WTC11 (cell line): ENCODE measurements at regions not wholly inside any gene's neighbourhood (a gene's known extent, or its start where the extent isn't known, plus 50 kb on each side); places are given as distances from the start of the nearest gene placed in this dataset.

Experiments used
- ATAC-seq: fragments of 200-7000 bp; cut with Tn5 transposase; 2 replicates; pipeline ENCODE4 v1.10.0; 2021; ENCODE audit warnings: mild to moderate bottlenecking, moderate library complexity
- CTCF ChIA-PET: fragments of 300-600 bp; sonication (Branson Sonifier 250); formaldehyde crosslinking; loops from one replicate; lab custom pipeline; 2021; ENCODE audit warnings: antibody characterized with exemption; lab: Charles Lee
- POLR2A ChIA-PET: fragments of 350-600 bp; sonication (Branson Sonifier 250); formaldehyde crosslinking; loops from one replicate; lab custom pipeline; 2021; ENCODE audit warnings: antibody characterized with exemption; lab: Charles Lee
- DNase-seq: peaks from one replicate; pipeline ENCODE4 v3.0.0; 2021; ENCODE audit warnings: low spot score
- H3K27ac Mint-ChIP-seq: 2 replicates; pipeline ENCODE4 v1.8.0; 2021; ENCODE audit warnings: mixed read lengths
- H3K27me3 Mint-ChIP-seq: 2 replicates; pipeline ENCODE4 v1.8.0; 2021; ENCODE audit warnings: low read depth, mild to moderate bottlenecking, moderate library complexity, mixed read lengths
- H3K36me3 Mint-ChIP-seq: 2 replicates; pipeline ENCODE4 v1.8.0; 2021; ENCODE audit warnings: mixed read lengths
- H3K4me1 Mint-ChIP-seq: 2 replicates; pipeline ENCODE4 v1.8.0; 2022; ENCODE audit warnings: mixed read lengths
- H3K4me3 Mint-ChIP-seq: 2 replicates; pipeline ENCODE4 v1.8.0; 2021; ENCODE audit warnings: mild to moderate bottlenecking, moderate library complexity, mixed read lengths
- H3K9me3 Mint-ChIP-seq: 2 replicates; pipeline ENCODE4 v1.8.0; 2021; ENCODE audit warnings: mixed read lengths
- AR ChIP-seq: fragments of 250-450 bp; sonication (Bioruptor Pico); IDR thresholded peaks from 2 replicates; pipeline ENCODE4 v1.9.0; 2021; ENCODE audit warnings: mild to moderate bottlenecking
- E2F5 ChIP-seq: sonication (generic); formaldehyde crosslinking; IDR thresholded peaks from 2 replicates; pipeline ENCODE4 v1.8.1; 2022; ENCODE audit warnings: mild to moderate bottlenecking, moderate library complexity, missing genetic modification reagents
- ESRRA ChIP-seq: sonication (generic); formaldehyde crosslinking; IDR thresholded peaks from 2 replicates; pipeline ENCODE4 v1.8.1; 2022; ENCODE audit warnings: mild to moderate bottlenecking, missing genetic modification reagents, borderline replicate concordance
- HMGXB4 ChIP-seq: sonication (generic); formaldehyde crosslinking; IDR thresholded peaks from 2 replicates; pipeline ENCODE4 v1.8.1; 2023; ENCODE audit warnings: mild to moderate bottlenecking, moderate library complexity, missing genetic modification reagents
- JAZF1 ChIP-seq: fragments of 250-450 bp; sonication (Bioruptor Pico); IDR thresholded peaks from 2 replicates; pipeline ENCODE4 v1.9.0; 2021; ENCODE audit warnings: moderate library complexity, mild to moderate bottlenecking, inconsistent platforms
- NFATC4 ChIP-seq: fragments of 250-450 bp; sonication (Bioruptor Pico); IDR thresholded peaks from 2 replicates; pipeline ENCODE4 v1.9.0; 2021; ENCODE audit warnings: mild to moderate bottlenecking
- NR2C2 ChIP-seq: sonication (generic); formaldehyde crosslinking; IDR thresholded peaks from 2 replicates; pipeline ENCODE4 v1.8.0; 2022; ENCODE audit warnings: mild to moderate bottlenecking, missing genetic modification reagents
- OVOL2 ChIP-seq: fragments of 250-450 bp; sonication (Bioruptor Pico); IDR thresholded peaks from 2 replicates; pipeline ENCODE4 v1.9.0; 2021; ENCODE audit warnings: mild to moderate bottlenecking, borderline replicate concordance
- RELA ChIP-seq: sonication (generic); formaldehyde crosslinking; IDR thresholded peaks from 2 replicates; pipeline ENCODE4 v1.8.1; 2022; ENCODE audit warnings: missing genetic modification reagents, mild to moderate bottlenecking, borderline replicate concordance
- SOX15 ChIP-seq: fragments of 250-450 bp; sonication (Bioruptor Pico); IDR thresholded peaks from 2 replicates; pipeline ENCODE4 v1.9.0; 2021; ENCODE audit warnings: mild to moderate bottlenecking
- ZNF121 ChIP-seq: sonication (generic); formaldehyde crosslinking; IDR thresholded peaks from 2 replicates; pipeline ENCODE4 v1.8.0; 2023; ENCODE audit warnings: missing genetic modification reagents
- ZNF219 ChIP-seq: sonication (generic); formaldehyde crosslinking; IDR thresholded peaks from 2 replicates; pipeline ENCODE4 v1.8.0; 2023; ENCODE audit warnings: missing genetic modification reagents, mild to moderate bottlenecking, borderline replicate concordance
- ZNF232 ChIP-seq: sonication (generic); formaldehyde crosslinking; IDR thresholded peaks from 2 replicates; pipeline ENCODE4 v1.8.0; 2022; ENCODE audit warnings: mild to moderate bottlenecking, missing genetic modification reagents
- ZNF425 ChIP-seq: fragments of 250-450 bp; sonication (Bioruptor Pico); conservative IDR thresholded peaks from 2 replicates; pipeline ENCODE4 v1.9.0; 2021; ENCODE audit warnings: mild to moderate bottlenecking
- ZNF671 ChIP-seq: fragments of 250-450 bp; sonication (Bioruptor Pico); IDR thresholded peaks from 2 replicates; pipeline ENCODE4 v1.8.0; 2021; ENCODE audit warnings: mild to moderate bottlenecking
- TF ChIP-seq, protein P1 (sequence below): sonication (generic); formaldehyde crosslinking; IDR thresholded peaks from 2 replicates; pipeline ENCODE4 v1.8.1; 2023; ENCODE audit warnings: mild to moderate bottlenecking, missing genetic modification reagents
- TF ChIP-seq, protein P2 (sequence below): sonication (generic); formaldehyde crosslinking; IDR thresholded peaks from 2 replicates; pipeline ENCODE4 v1.8.1; 2023; ENCODE audit warnings: mild to moderate bottlenecking, missing genetic modification reagents
- TF ChIP-seq, protein P3 (sequence below): sonication (generic); formaldehyde crosslinking; conservative IDR thresholded peaks from 2 replicates; pipeline ENCODE4 v1.8.1; 2022; ENCODE audit warnings: mild to moderate bottlenecking, missing genetic modification reagents
- TF ChIP-seq, protein P4 (sequence below): sonication (generic); formaldehyde crosslinking; IDR thresholded peaks from 2 replicates; pipeline ENCODE4 v1.8.0; 2022; ENCODE audit warnings: mild to moderate bottlenecking, missing genetic modification reagents

DNA sequence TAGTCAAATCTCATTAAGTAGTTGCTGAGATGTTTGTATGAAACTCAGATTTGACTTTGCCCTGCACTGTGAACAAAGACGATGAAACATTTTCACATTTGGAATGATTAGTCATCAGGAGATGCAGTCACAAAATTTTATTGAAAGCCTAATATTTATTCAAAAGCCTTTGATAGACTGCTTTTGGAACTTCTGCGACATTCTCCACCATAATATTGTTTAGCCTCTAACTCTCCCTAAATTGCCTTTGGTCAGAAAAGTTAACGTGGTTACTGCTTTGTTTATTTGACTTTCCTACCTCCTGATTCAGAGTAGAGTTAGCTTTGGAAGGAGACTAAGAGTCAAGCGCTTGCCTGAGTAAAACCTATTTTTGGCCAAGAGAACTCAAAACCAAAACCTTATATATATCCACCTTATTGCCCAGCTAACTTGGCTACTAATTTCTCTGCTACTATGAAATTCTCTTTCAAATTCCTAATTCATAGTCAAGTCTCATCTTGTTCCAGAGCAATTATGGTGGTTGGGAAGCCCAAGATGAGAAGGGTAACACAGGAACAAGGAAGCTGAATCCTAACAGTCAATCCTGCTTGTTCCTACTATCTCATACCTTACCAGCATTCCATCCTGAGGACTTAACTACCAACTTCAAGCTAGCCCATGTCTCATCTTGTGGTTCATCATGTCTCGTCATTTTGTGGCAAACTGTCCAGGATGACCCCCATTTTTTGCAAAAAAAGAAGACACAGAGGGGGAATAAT lies 429.6 kb downstream of the USP25 start:
- no peak for TF ChIP-seq SOX15 (CRISPR knock-in tag)
- TF ChIP-seq ZNF425 (CRISPR knock-in tag), result no peak
- no peak for TF ChIP-seq E2F5 (CRISPR knock-in tag)
- TF ChIP-seq HMGXB4, result no peak
- TF ChIP-seq, protein P1, sequence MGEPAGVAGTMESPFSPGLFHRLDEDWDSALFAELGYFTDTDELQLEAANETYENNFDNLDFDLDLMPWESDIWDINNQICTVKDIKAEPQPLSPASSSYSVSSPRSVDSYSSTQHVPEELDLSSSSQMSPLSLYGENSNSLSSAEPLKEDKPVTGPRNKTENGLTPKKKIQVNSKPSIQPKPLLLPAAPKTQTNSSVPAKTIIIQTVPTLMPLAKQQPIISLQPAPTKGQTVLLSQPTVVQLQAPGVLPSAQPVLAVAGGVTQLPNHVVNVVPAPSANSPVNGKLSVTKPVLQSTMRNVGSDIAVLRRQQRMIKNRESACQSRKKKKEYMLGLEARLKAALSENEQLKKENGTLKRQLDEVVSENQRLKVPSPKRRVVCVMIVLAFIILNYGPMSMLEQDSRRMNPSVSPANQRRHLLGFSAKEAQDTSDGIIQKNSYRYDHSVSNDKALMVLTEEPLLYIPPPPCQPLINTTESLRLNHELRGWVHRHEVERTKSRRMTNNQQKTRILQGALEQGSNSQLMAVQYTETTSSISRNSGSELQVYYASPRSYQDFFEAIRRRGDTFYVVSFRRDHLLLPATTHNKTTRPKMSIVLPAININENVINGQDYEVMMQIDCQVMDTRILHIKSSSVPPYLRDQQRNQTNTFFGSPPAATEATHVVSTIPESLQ (CRISPR knock-in tag), result no peak
- TF ChIP-seq, protein P2, sequence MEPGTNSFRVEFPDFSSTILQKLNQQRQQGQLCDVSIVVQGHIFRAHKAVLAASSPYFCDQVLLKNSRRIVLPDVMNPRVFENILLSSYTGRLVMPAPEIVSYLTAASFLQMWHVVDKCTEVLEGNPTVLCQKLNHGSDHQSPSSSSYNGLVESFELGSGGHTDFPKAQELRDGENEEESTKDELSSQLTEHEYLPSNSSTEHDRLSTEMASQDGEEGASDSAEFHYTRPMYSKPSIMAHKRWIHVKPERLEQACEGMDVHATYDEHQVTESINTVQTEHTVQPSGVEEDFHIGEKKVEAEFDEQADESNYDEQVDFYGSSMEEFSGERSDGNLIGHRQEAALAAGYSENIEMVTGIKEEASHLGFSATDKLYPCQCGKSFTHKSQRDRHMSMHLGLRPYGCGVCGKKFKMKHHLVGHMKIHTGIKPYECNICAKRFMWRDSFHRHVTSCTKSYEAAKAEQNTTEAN (CRISPR knock-in tag), result no peak
- TF ChIP-seq OVOL2 (CRISPR knock-in tag), result no peak
- DNase-seq (no peak), ATAC-seq (no peak)
- no peak overlapping the region for H3K4me3 Mint-ChIP-seq
- CTCF ChIA-PET, result no interaction called here
- H3K27ac Mint-ChIP-seq, result no peak overlapping the region
- no peaks in the 10 kb centered on the region for H3K9me3 Mint-ChIP-seq
- H3K4me1 Mint-ChIP-seq, result peaks cover 26% of the 10 kb centered on the region
- H3K27me3 Mint-ChIP-seq, result no peaks in the 10 kb centered on the region
- H3K36me3 Mint-ChIP-seq, result no peaks in the 10 kb centered on the region
- POLR2A ChIA-PET, result no interaction called here

DNA sequence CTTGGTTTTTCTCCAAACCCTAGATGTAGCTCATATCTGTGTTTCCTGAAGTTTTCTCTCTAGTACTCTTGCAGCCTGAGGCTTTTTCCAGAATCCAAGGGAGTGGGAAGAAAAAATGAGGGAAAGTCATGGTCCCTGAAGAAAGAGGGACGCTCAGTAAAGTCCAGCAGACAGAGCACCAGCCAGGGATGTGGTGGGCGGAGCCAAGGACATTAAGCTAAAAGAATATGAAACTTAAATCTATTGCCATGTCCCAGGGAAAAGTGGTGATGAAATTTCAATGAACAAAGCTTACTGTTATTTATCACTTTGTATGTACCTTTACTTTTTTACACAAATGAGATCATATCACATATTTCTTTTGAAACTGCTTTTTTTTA lies 430.2 kb downstream of the USP25 start:
- ATAC-seq (no peak), DNase-seq (no peak)
- no peak overlapping the region for H3K27ac Mint-ChIP-seq
- peaks cover 21% of the 10 kb centered on the region for H3K4me1 Mint-ChIP-seq
- H3K4me3 Mint-ChIP-seq, result no peak overlapping the region
- no peaks in the 10 kb centered on the region for H3K9me3 Mint-ChIP-seq
- POLR2A ChIA-PET, result no interaction called here
- no peaks in the 10 kb centered on the region for H3K27me3 Mint-ChIP-seq
- no peaks in the 10 kb centered on the region for H3K36me3 Mint-ChIP-seq
- CTCF ChIA-PET, result no interaction called here
- TF ChIP-seq ZNF219 (CRISPR knock-in tag) (no peak), ESRRA (CRISPR knock-in tag) (no peak), NR2C2 (CRISPR knock-in tag) (no peak), NFATC4 (CRISPR knock-in tag) (no peak), ZNF232 (no peak), ZNF671 (CRISPR knock-in tag) (no peak), RELA (CRISPR knock-in tag) (no peak), AR (CRISPR knock-in tag) (no peak), JAZF1 (CRISPR knock-in tag) (no peak), ZNF121 (no peak)
- TF ChIP-seq, protein P3, sequence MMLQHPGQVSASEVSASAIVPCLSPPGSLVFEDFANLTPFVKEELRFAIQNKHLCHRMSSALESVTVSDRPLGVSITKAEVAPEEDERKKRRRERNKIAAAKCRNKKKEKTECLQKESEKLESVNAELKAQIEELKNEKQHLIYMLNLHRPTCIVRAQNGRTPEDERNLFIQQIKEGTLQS (CRISPR knock-in tag), result no peak
- TF ChIP-seq, protein P2 (CRISPR knock-in tag), result no peak
- TF ChIP-seq, protein P4, sequence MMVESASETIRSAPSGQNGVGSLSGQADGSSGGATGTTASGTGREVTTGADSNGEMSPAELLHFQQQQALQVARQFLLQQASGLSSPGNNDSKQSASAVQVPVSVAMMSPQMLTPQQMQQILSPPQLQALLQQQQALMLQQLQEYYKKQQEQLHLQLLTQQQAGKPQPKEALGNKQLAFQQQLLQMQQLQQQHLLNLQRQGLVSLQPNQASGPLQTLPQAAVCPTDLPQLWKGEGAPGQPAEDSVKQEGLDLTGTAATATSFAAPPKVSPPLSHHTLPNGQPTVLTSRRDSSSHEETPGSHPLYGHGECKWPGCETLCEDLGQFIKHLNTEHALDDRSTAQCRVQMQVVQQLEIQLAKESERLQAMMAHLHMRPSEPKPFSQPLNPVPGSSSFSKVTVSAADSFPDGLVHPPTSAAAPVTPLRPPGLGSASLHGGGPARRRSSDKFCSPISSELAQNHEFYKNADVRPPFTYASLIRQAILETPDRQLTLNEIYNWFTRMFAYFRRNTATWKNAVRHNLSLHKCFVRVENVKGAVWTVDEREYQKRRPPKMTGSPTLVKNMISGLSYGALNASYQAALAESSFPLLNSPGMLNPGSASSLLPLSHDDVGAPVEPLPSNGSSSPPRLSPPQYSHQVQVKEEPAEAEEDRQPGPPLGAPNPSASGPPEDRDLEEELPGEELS, result no peak
